Lung (tissue), 11 donors: ENCODE measurements at regions not wholly inside any gene's neighbourhood (a gene's known extent, or its start where the extent isn't known, plus 50 kb on each side); places are given as distances from the start of the nearest gene placed in this dataset.
A peak's percentile ranks its signal among the peaks of the same experiment; 100 is the strongest.

Experiments used
- ATAC-seq: fragments of 200-7000 bp; cut with Tn5 transposase; one replicate; pipeline ENCODE4 v1.9.1; 2020; ENCODE audit warnings: moderate number of reproducible peaks; ENCODE audit not compliant: insufficient read depth, low FRiP score
- DNase-seq, 3 donors: peaks; one replicate each; pipeline ENCODE4 v3.0.0-alpha.2; 2013 to 2017
- H3K27ac ChIP-seq, 2 donors: one replicate each; pipeline ENCODE4 v1.5.1; 2013; ENCODE audit warnings: mild to moderate bottlenecking in 2 of 2, moderate library complexity in 2 of 2, control low read depth in 1 of 2, inconsistent platforms in 1 of 2, low read depth in 1 of 2, low read length in 1 of 2
- H3K27me3 ChIP-seq, 3 donors: one replicate each; pipeline ENCODE4 v1.5.1; 2013; ENCODE audit warnings: low read length in 2 of 3; ENCODE audit not compliant: control insufficient read depth in 3 of 3, insufficient read depth in 3 of 3
- H3K36me3 ChIP-seq, 4 donors: one replicate each; pipeline ENCODE4 v1.5.1; 2013; ENCODE audit warnings: low read length in 4 of 4, mild to moderate bottlenecking in 1 of 4, moderate library complexity in 1 of 4; ENCODE audit not compliant: control insufficient read depth in 4 of 4, insufficient read depth in 4 of 4
- H3K4me1 ChIP-seq, 5 donors: one replicate each; pipeline ENCODE4 v1.5.1; 2013; ENCODE audit warnings: low read length in 5 of 5, mild to moderate bottlenecking in 2 of 5, moderate library complexity in 1 of 5; ENCODE audit not compliant: control insufficient read depth in 5 of 5, insufficient read depth in 5 of 5
- H3K4me3 ChIP-seq: one replicate; pipeline ENCODE4 v1.5.1; 2013; ENCODE audit warnings: mild to moderate bottlenecking, control low read depth, moderate library complexity
- H3K9ac ChIP-seq, 2 donors: one replicate each; pipeline ENCODE4 v1.5.1; 2013; ENCODE audit warnings: low read length in 2 of 2, control low read depth in 1 of 2; ENCODE audit not compliant: insufficient read depth in 1 of 2
- H3K9me3 ChIP-seq, 4 donors: one replicate each; pipeline ENCODE4 v1.5.1; 2013; ENCODE audit warnings: low read length in 3 of 4, mild to moderate bottlenecking in 1 of 4, moderate library complexity in 1 of 4; ENCODE audit not compliant: control insufficient read depth in 4 of 4, insufficient read depth in 3 of 4
- CTCF ChIP-seq: IDR thresholded peaks from 2 replicates; pipeline ENCODE4 v1.5.1; 2012; ENCODE audit warnings: mild to moderate bottlenecking; ENCODE audit errors: control extremely low read depth, extremely low read depth
- WGBS, 2 donors: extraction: QIAGEN DNeasy Blood & Tissue Kit; methylation state at CpG; one replicate each; pipeline ENCODE4 v1.1.7; 2013; 5-methylcytosine and 5-hydroxymethylcytosine counted together
- donor health status: control.
- donor health status: control.
- donor health status: Bipolar disorder and iron deficiency.
- donor health status: healthy.
- donor health status: DM: yes; HTN: yes; CAD: no.

DNA sequence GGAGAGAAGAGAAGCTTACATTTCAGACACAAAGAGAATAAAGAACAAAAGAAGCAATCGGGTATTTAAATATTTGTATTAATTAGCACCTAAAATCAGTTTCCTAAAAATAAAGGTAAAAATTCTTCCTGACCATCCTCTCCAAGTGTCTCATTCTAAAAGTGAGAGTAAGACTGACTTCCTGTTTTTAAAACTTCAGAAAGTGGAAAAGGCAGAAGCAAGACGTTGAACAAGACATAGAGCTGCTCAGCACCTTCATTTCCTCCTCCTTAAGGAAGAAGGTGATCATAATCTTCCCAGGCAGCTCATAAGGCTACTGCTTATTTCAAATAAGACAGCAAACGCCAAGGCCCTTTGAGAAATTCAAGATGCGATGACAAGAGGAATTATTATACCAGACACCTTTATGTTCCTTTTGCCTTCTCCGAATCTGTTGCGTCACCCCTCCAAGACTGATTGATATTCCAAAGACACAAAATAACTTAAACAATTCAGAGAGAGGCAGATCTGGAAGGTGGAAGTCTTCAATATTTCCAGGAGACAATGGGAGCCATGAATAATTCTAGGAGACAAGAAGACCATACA, 238.8 kb upstream of the TLE3 start:
- no peaks in the 10 kb centered on the region for H3K27me3 ChIP-seq
- 73 to 79% methylated on average over 6 of the region's 6 CpGs for WGBS, 2 donors
- DNase-seq (no peak), ATAC-seq (no peak)
- no peak for TF ChIP-seq CTCF
- no peak overlapping the region for H3K4me3 ChIP-seq
- peaks cover 0 to 53% (median 13%) of the 10 kb centered on the region in 5 donors for H3K4me1 ChIP-seq
- H3K9ac ChIP-seq: no peak overlapping the region
- H3K36me3 ChIP-seq: no peaks in the 10 kb centered on the region
- no peak overlapping the region for H3K27ac ChIP-seq
- peaks cover 0 to 10% (median 2%) of the 10 kb centered on the region in 4 donors for H3K9me3 ChIP-seq

DNA sequence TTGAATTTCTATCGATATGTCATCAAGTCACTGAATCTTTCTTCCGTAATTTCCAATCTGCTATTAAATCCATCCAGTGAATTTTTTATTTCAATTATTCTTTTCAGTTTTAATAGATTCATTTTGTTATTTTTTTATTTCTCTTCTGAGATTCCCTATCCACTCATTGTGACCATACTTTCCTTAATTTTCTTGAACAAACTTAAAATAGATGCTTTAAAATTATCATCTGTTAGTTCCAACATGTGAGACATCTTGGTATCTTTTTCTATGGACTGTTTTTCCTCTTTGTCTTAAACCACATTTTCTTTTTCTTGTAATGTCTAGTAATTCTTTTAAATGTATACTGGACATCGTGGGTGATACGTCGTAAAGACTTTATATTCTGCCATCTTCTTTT, 236.6 kb upstream of the TLE3 start:
- Histone ChIP-seq H3K27ac (no peak overlapping the region), H3K4me1 (peaks cover 0 to 32% (median 2%) of the 10 kb centered on the region in 5 donors), H3K27me3 (no peaks in the 10 kb centered on the region), H3K4me3 (no peak overlapping the region), H3K9me3 (peaks cover 0 to 10% (median 2%) of the 10 kb centered on the region in 4 donors), H3K36me3 (no peaks in the 10 kb centered on the region), H3K9ac (no peak overlapping the region)
- ATAC-seq: no peak
- TF ChIP-seq CTCF: no peak
- WGBS, 2 donors: 98 to 99% methylated on average over 5 of the region's 5 CpGs
- no peak for DNase-seq

DNA sequence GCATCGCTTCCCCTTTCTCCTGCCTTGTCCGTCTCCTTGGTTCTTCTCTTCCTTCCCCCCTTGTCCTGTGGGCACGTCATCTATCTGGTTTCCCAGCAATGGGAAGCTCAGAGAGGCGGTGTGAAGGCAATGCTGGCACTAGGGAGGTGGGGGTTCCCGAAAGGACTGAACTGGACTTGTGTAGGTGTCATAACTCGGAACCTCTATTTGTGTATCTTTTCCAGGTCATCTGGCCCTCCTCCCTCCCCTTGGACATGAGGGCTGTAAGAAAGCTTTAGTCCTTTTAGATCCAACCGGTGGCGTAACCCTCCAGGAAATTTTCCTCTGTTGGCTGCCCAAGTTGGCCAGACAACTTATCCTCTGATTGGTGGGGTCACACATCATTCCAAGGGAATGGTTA, 231.5 kb upstream of the TLE3 start:
- H3K27ac ChIP-seq: no peak overlapping the region
- 77 to 78% methylated on average over 8 of the region's 8 CpGs for WGBS, 2 donors
- no peak for TF ChIP-seq CTCF
- H3K27me3 ChIP-seq: no peaks in the 10 kb centered on the region
- no peaks in the 10 kb centered on the region for H3K9me3 ChIP-seq
- no peak for ATAC-seq
- H3K9ac ChIP-seq: peak overlapping the region in 1 of 2 donors; percentile 3
- H3K36me3 ChIP-seq: no peaks in the 10 kb centered on the region
- peak in 1 of 3 donors; percentile 10 for DNase-seq
- H3K4me1 ChIP-seq: peaks cover 3 to 22% (median 8%) of the 10 kb centered on the region in 5 donors
- no peak overlapping the region for H3K4me3 ChIP-seq

GRCh38 chr15:70328679-70329115, 231.0 kb upstream of the TLE3 start:
- Histone ChIP-seq H3K4me3 (no peak overlapping the region), H3K27ac (no peak overlapping the region), H3K27me3 (no peaks in the 10 kb centered on the region), H3K9me3 (no peaks in the 10 kb centered on the region), H3K4me1 (peaks cover 3 to 27% (median 9%) of the 10 kb centered on the region in 5 donors), H3K36me3 (no peaks in the 10 kb centered on the region), H3K9ac (peak overlapping the region in 1 of 2 donors; percentile 3)
- TF ChIP-seq CTCF: no peak
- DNase-seq (peak in 1 of 3 donors; percentile 2), ATAC-seq (no peak)
- 54 to 63% methylated on average over 3 of the region's 3 CpGs for WGBS, 2 donors
